Natural killer cell treated with Interleukin-12 subunit alpha and Interleukin-12 subunit beta and Interleukin-15 and Interleukin-18, amount 100 ng/mL, for 72 hours (primary cell): ENCODE measurements at regions not wholly inside any gene's neighbourhood (a gene's known extent, or its start where the extent isn't known, plus 50 kb on each side); places are given as distances from the start of the nearest gene placed in this dataset.

Experiments
- ATAC-seq, 2 donors: fragments of 150-1000 bp; cut with Tn5 transposase in 1 of 2; sonication (Bioruptor Pico), chemical (Tn5 transposase) in 1 of 2; 2 replicates each; pipeline ENCODE4 v1.10.0; 2021
- DNase-seq: peaks from one replicate; pipeline ENCODE4 v3.0.0; 2022; ENCODE audit warnings: low spot score
- H3K27ac Mint-ChIP-seq, 2 donors: 1 replicate in 1 of 2; 2 replicates in 1 of 2; pipeline ENCODE4 v1.8.0; 2022; ENCODE audit warnings: mixed read lengths in 2 of 2, mild to moderate bottlenecking in 1 of 2, moderate library complexity in 1 of 2
- H3K27me3 Mint-ChIP-seq, 2 donors: 1 replicate in 1 of 2; 2 replicates in 1 of 2; pipeline ENCODE4 v1.8.0; 2022; ENCODE audit warnings: mixed read lengths in 2 of 2
- H3K36me3 Mint-ChIP-seq: one replicate; pipeline ENCODE4 v1.8.0; 2022; ENCODE audit warnings: mixed read lengths
- H3K4me1 Mint-ChIP-seq, 2 donors: 1 replicate in 1 of 2; 2 replicates in 1 of 2; pipeline ENCODE4 v1.8.0; 2022; ENCODE audit warnings: low read depth in 2 of 2, mixed read lengths in 2 of 2, mild to moderate bottlenecking in 1 of 2
- H3K4me3 Mint-ChIP-seq: one replicate; pipeline ENCODE4 v1.8.0; 2022; ENCODE audit warnings: mixed read lengths
- H3K9me3 Mint-ChIP-seq: 2 replicates; pipeline ENCODE4 v1.8.0; 2022; ENCODE audit warnings: mixed read lengths

GRCh38 chr2:19062370-19062769 lies 296.1 kb downstream of the OSR1 start:
- Mint-ChIP-seq H3K27me3 (no peaks in the 10 kb centered on the region), H3K27ac (no peak overlapping the region), H3K4me3 (no peak overlapping the region), H3K36me3 (no peaks in the 10 kb centered on the region), H3K9me3 (peaks cover 18% of the 10 kb centered on the region), H3K4me1 (no peaks in the 10 kb centered on the region)
- DNase-seq (no peak), ATAC-seq (no peak)

GRCh38 chr2:19059076-19059475 lies 299.3 kb downstream of the OSR1 start:
- DNase-seq (no peak), ATAC-seq (no peak)
- Mint-ChIP-seq H3K27ac (no peak overlapping the region), H3K27me3 (no peaks in the 10 kb centered on the region), H3K36me3 (peaks cover 7% of the 10 kb centered on the region), H3K9me3 (peaks cover 16% of the 10 kb centered on the region), H3K4me1 (no peaks in the 10 kb centered on the region), H3K4me3 (no peak overlapping the region)

GRCh38 chr2:19051203-19051831 lies 307.1 kb downstream of the OSR1 start:
- no peak overlapping the region for H3K27ac Mint-ChIP-seq
- H3K4me3 Mint-ChIP-seq, result no peak overlapping the region
- H3K36me3 Mint-ChIP-seq, result peaks cover 5% of the 10 kb centered on the region
- ATAC-seq (no peak), DNase-seq (no peak)
- H3K9me3 Mint-ChIP-seq, result peaks cover 25% of the 10 kb centered on the region
- no peaks in the 10 kb centered on the region for H3K27me3 Mint-ChIP-seq
- H3K4me1 Mint-ChIP-seq, result no peaks in the 10 kb centered on the region

- no peak for ATAC-seq
- no peaks in the 10 kb centered on the region for H3K27me3 Mint-ChIP-seq
- H3K9me3 Mint-ChIP-seq, result peaks cover 21% of the 10 kb centered on the region
- no peak overlapping the region for H3K27ac Mint-ChIP-seq
- H3K4me3 Mint-ChIP-seq, result no peak overlapping the region
- DNase-seq, result no peak
- no peaks in the 10 kb centered on the region for H3K4me1 Mint-ChIP-seq
- no peaks in the 10 kb centered on the region for H3K36me3 Mint-ChIP-seq
Measured at GRCh38 chr2:19050354-19050753, 308.1 kb downstream of the OSR1 start.

GRCh38 chr2:19048593-19049266 lies 309.7 kb downstream of the OSR1 start:
- no peak overlapping the region for H3K4me3 Mint-ChIP-seq
- peaks cover 24% of the 10 kb centered on the region for H3K9me3 Mint-ChIP-seq
- ATAC-seq (no peak), DNase-seq (no peak)
- H3K27ac Mint-ChIP-seq, result no peak overlapping the region
- H3K27me3 Mint-ChIP-seq, result no peaks in the 10 kb centered on the region
- H3K4me1 Mint-ChIP-seq, result no peaks in the 10 kb centered on the region
- H3K36me3 Mint-ChIP-seq, result no peaks in the 10 kb centered on the region

GRCh38 chr2:19046986-19047780 lies 311.2 kb downstream of the OSR1 start:
- no peaks in the 10 kb centered on the region for H3K4me1 Mint-ChIP-seq
- no peaks in the 10 kb centered on the region for H3K27me3 Mint-ChIP-seq
- H3K9me3 Mint-ChIP-seq, result peaks cover 24% of the 10 kb centered on the region
- H3K27ac Mint-ChIP-seq, result no peak overlapping the region
- DNase-seq (no peak), ATAC-seq (no peak)
- H3K4me3 Mint-ChIP-seq, result no peak overlapping the region
- no peaks in the 10 kb centered on the region for H3K36me3 Mint-ChIP-seq

GRCh38 chr2:19045151-19045550 lies 313.3 kb downstream of the OSR1 start:
- Mint-ChIP-seq H3K27ac (no peak overlapping the region), H3K4me3 (no peak overlapping the region), H3K27me3 (no peaks in the 10 kb centered on the region), H3K4me1 (no peaks in the 10 kb centered on the region), H3K36me3 (no peaks in the 10 kb centered on the region), H3K9me3 (peaks cover 26% of the 10 kb centered on the region)
- DNase-seq (no peak), ATAC-seq (no peak)

GRCh38 chr2:19043893-19044292 lies 314.5 kb downstream of the OSR1 start:
- H3K36me3 Mint-ChIP-seq, result no peaks in the 10 kb centered on the region
- no peaks in the 10 kb centered on the region for H3K4me1 Mint-ChIP-seq
- H3K4me3 Mint-ChIP-seq, result no peak overlapping the region
- ATAC-seq (no peak), DNase-seq (no peak)
- H3K9me3 Mint-ChIP-seq, result peaks cover 19% of the 10 kb centered on the region
- H3K27me3 Mint-ChIP-seq, result no peaks in the 10 kb centered on the region
- no peak overlapping the region for H3K27ac Mint-ChIP-seq

GRCh38 chr2:19041434-19042041 lies 316.9 kb downstream of the OSR1 start:
- Mint-ChIP-seq H3K9me3 (peaks cover 14% of the 10 kb centered on the region), H3K36me3 (no peaks in the 10 kb centered on the region), H3K4me3 (no peak overlapping the region), H3K27ac (no peak overlapping the region), H3K27me3 (no peaks in the 10 kb centered on the region), H3K4me1 (no peaks in the 10 kb centered on the region)
- no peak for DNase-seq
- ATAC-seq, result no peak

GRCh38 chr2:19038071-19039015 lies 320.1 kb downstream of the OSR1 start:
- no peaks in the 10 kb centered on the region for H3K4me1 Mint-ChIP-seq
- ATAC-seq (no peak), DNase-seq (no peak)
- no peak overlapping the region for H3K4me3 Mint-ChIP-seq
- H3K9me3 Mint-ChIP-seq, result peaks cover 12% of the 10 kb centered on the region
- no peaks in the 10 kb centered on the region for H3K27me3 Mint-ChIP-seq
- H3K36me3 Mint-ChIP-seq, result no peaks in the 10 kb centered on the region
- H3K27ac Mint-ChIP-seq, result no peak overlapping the region

- H3K9me3 Mint-ChIP-seq, result peaks cover 11% of the 10 kb centered on the region
- no peaks in the 10 kb centered on the region for H3K27me3 Mint-ChIP-seq
- DNase-seq (no peak), ATAC-seq (no peak)
- no peak overlapping the region for H3K4me3 Mint-ChIP-seq
- no peaks in the 10 kb centered on the region for H3K4me1 Mint-ChIP-seq
- no peaks in the 10 kb centered on the region for H3K36me3 Mint-ChIP-seq
- H3K27ac Mint-ChIP-seq, result no peak overlapping the region
Measured at GRCh38 chr2:19036091-19036490, 322.3 kb downstream of the OSR1 start.

- DNase-seq, result no peak
- no peak overlapping the region for H3K27ac Mint-ChIP-seq
- H3K4me1 Mint-ChIP-seq, result no peaks in the 10 kb centered on the region
- no peak overlapping the region for H3K4me3 Mint-ChIP-seq
- peaks cover 11% of the 10 kb centered on the region for H3K9me3 Mint-ChIP-seq
- no peak for ATAC-seq
- H3K36me3 Mint-ChIP-seq, result no peaks in the 10 kb centered on the region
- H3K27me3 Mint-ChIP-seq, result no peaks in the 10 kb centered on the region
Measured at GRCh38 chr2:19035238-19035637, 323.2 kb downstream of the OSR1 start.

- H3K36me3 Mint-ChIP-seq, result no peaks in the 10 kb centered on the region
- DNase-seq (no peak), ATAC-seq (no peak)
- no peak overlapping the region for H3K27ac Mint-ChIP-seq
- no peak overlapping the region for H3K4me3 Mint-ChIP-seq
- no peaks in the 10 kb centered on the region for H3K4me1 Mint-ChIP-seq
- peaks cover 10% of the 10 kb centered on the region for H3K9me3 Mint-ChIP-seq
- no peaks in the 10 kb centered on the region for H3K27me3 Mint-ChIP-seq
Measured at GRCh38 chr2:19033240-19033639, 325.2 kb downstream of the OSR1 start.
